ENCODE measurements at regions not wholly inside any gene's neighbourhood (a gene's known extent, or its start where the extent isn't known, plus 50 kb on each side); places are given as distances from the start of the nearest gene placed in this dataset.

GRCh38 chr22:45077286-45077685, 67.5 kb upstream of the PHF21B start:
- TF ChIP-seq TCF7L2 (IDR thresholded peaks at IDR 0.05; ENCODE audit: borderline replicate concordance, extremely low read depth, insufficient read depth, insufficient read length), result no peak
- no peak for TF ChIP-seq RAD21 (IDR thresholded peaks at IDR 0.05; ENCODE audit: low read depth)
- TF ChIP-seq, protein P1, sequence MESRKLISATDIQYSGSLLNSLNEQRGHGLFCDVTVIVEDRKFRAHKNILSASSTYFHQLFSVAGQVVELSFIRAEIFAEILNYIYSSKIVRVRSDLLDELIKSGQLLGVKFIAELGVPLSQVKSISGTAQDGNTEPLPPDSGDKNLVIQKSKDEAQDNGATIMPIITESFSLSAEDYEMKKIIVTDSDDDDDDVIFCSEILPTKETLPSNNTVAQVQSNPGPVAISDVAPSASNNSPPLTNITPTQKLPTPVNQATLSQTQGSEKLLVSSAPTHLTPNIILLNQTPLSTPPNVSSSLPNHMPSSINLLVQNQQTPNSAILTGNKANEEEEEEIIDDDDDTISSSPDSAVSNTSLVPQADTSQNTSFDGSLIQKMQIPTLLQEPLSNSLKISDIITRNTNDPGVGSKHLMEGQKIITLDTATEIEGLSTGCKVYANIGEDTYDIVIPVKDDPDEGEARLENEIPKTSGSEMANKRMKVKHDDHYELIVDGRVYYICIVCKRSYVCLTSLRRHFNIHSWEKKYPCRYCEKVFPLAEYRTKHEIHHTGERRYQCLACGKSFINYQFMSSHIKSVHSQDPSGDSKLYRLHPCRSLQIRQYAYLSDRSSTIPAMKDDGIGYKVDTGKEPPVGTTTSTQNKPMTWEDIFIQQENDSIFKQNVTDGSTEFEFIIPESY (IDR thresholded peaks at IDR 0.05; ENCODE audit: extremely low read depth, insufficient replicate concordance, low read length), result no peak
- TF ChIP-seq SRF (IDR thresholded peaks at IDR 0.05; ENCODE audit: low read depth), result no peak
- no peak for TF ChIP-seq ELF1 (IDR thresholded peaks at IDR 0.05; ENCODE audit: borderline replicate concordance, low read depth)
- TF ChIP-seq, protein P2, sequence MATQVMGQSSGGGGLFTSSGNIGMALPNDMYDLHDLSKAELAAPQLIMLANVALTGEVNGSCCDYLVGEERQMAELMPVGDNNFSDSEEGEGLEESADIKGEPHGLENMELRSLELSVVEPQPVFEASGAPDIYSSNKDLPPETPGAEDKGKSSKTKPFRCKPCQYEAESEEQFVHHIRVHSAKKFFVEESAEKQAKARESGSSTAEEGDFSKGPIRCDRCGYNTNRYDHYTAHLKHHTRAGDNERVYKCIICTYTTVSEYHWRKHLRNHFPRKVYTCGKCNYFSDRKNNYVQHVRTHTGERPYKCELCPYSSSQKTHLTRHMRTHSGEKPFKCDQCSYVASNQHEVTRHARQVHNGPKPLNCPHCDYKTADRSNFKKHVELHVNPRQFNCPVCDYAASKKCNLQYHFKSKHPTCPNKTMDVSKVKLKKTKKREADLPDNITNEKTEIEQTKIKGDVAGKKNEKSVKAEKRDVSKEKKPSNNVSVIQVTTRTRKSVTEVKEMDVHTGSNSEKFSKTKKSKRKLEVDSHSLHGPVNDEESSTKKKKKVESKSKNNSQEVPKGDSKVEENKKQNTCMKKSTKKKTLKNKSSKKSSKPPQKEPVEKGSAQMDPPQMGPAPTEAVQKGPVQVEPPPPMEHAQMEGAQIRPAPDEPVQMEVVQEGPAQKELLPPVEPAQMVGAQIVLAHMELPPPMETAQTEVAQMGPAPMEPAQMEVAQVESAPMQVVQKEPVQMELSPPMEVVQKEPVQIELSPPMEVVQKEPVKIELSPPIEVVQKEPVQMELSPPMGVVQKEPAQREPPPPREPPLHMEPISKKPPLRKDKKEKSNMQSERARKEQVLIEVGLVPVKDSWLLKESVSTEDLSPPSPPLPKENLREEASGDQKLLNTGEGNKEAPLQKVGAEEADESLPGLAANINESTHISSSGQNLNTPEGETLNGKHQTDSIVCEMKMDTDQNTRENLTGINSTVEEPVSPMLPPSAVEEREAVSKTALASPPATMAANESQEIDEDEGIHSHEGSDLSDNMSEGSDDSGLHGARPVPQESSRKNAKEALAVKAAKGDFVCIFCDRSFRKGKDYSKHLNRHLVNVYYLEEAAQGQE (IDR thresholded peaks at IDR 0.05; ENCODE audit: low read depth), result no peak
- TF ChIP-seq POLR2AphosphoS5 (IDR thresholded peaks at IDR 0.05; ENCODE audit: low read depth, low read length), result no peak
- TF ChIP-seq EZH2 (IDR thresholded peaks at IDR 0.05), result no peak
- TF ChIP-seq EGR1 (IDR thresholded peaks at IDR 0.05; ENCODE audit: low read depth), result no peak
- TF ChIP-seq FOSL1 (IDR thresholded peaks at IDR 0.05; ENCODE audit: low read depth), result no peak
- no peak for TF ChIP-seq YY1 (IDR thresholded peaks at IDR 0.05; ENCODE audit: extremely low read depth, insufficient replicate concordance, low read depth, low read length)
- TF ChIP-seq JUND (IDR thresholded peaks at IDR 0.05), result no peak
- no peak for TF ChIP-seq MAX (IDR thresholded peaks at IDR 0.05)
- TF ChIP-seq POLR2A (IDR thresholded peaks at IDR 0.05; ENCODE audit: borderline replicate concordance, extremely low read depth, insufficient read depth, insufficient read length), result no peak
- TF ChIP-seq SIN3A (IDR thresholded peaks at IDR 0.05; ENCODE audit: low read depth), result no peak
- no peak for TF ChIP-seq SP1 (IDR thresholded peaks at IDR 0.05; ENCODE audit: low read depth)
- TF ChIP-seq EZH2phosphoT487 (IDR thresholded peaks at IDR 0.05; ENCODE audit: borderline replicate concordance), result no peak
- no peak for TF ChIP-seq ZNF274 (IDR thresholded peaks at IDR 0.05; ENCODE audit: low read depth, low read length)
- Histone ChIP-seq H3K9ac (ENCODE audit: low read length) (no peak overlapping the region), H3K9me3 (ENCODE audit: control insufficient read depth in 1 of 2, insufficient read depth in 1 of 2, low read depth in 1 of 2, low read length in 2 of 2) (no peaks in the 10 kb centered on the region), H3K4me3 (replicated peaks in 1 of 2; ENCODE audit: low read depth in 1 of 2, low read length in 2 of 2) (no peak overlapping the region), H3K36me3 (ENCODE audit: control insufficient read depth in 1 of 2, insufficient read depth in 2 of 2, low read length in 2 of 2) (no peaks in the 10 kb centered on the region), H3K9me2 (ENCODE audit: insufficient read depth) (no peaks in the 10 kb centered on the region), H3K4me1 (ENCODE audit: control insufficient read depth in 1 of 2, insufficient read depth in 2 of 2, low read length in 2 of 2) (peaks cover 11 to 19% of the 10 kb centered on the region in 2 experiments), H2AFZ (ENCODE audit: low read depth, low read length, poor library complexity, severe bottlenecking) (no peak overlapping the region), H3K79me2 (ENCODE audit: insufficient read depth, low read length) (no peaks in the 10 kb centered on the region), H4K20me1 (ENCODE audit: insufficient read depth) (no peaks in the 10 kb centered on the region), H3K27ac (ENCODE audit: low read depth, low read length) (no peak overlapping the region), H3K4me2 (ENCODE audit: low read length) (no peak overlapping the region), H3K27me3 (ENCODE audit: insufficient read depth, low read length) (no peaks in the 10 kb centered on the region; the same call in 1 of the 2 replicates)
- intact Hi-C loops (cut with micrococcal nuclease), result no loop called here
- BruUV-seq (replicated peaks), result no TSS peak
- ChIA-PET CTCF (no interaction called here), POLR2A (no interaction called here), RAD21 (ENCODE audit: low non-redundant PET in 1 of 2, low total read pairs in 2 of 2, uncharacterized antibody in 2 of 2, unreplicated experiment in 2 of 2) (no interaction called here)
- DNase-seq (ENCODE audit: low read depth, low spot score) (no peak), ATAC-seq (no peak)

Measured in HCT116 (cell line).